GM03348 (cell line): ENCODE measurements at regions not wholly inside any gene's neighbourhood (a gene's known extent, or its start where the extent isn't known, plus 50 kb on each side); places are given as distances from the start of the nearest gene placed in this dataset.
"Not testable (repeated sequence)": the region's sequence is repeated elsewhere in the genome, so short reads cannot be mapped to it uniquely, and the experiment has no call there.

Experiments used
- DNase-seq: peaks from one replicate; pipeline ENCODE4 v3.0.0; 2012; ENCODE audit warnings: low spot score

DNA sequence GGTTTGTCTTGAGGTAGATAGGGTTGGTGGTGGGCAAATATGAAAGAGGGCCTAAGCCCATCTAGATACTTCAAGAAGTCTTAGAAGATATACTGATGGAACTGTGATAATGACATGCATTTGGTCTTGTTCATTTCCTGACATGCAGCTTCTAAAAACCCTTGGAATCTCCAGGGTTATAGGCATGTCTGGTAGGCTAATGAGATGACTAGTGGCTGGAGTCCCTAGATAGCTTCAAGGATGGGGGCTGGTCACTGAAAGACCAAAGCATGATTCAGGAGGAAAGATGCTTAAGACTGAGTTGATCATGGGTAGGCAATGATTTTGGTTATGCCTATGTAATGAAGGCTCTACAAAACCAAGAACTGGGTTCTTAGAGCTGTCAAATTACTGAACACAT lies 217.9 kb upstream of the MOCS1 start:
- no peak for DNase-seq

GRCh38 chr6:40148882-40149573 lies 214.8 kb upstream of the MOCS1 start:
- DNase-seq = no peak

DNA sequence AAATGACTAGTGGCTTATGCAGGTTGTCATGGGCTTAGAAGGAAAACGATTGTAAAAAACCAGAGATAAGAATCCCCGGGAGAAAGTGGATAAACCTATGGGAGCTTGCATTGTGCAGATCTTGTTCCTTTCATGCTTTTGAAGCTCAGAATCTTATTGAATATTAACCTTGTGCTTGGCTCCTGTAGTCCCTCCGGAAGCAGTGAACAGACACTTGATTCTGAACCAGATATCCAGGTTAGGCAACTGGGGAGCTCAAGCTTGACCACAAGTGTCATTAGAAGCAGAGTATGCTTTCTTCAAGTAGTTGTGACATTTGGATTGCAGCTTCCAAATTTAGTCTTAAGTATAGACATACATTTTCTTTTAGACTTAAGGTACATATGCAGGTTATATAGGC lies 212.6 kb upstream of the MOCS1 start:
- DNase-seq = no peak

DNA sequence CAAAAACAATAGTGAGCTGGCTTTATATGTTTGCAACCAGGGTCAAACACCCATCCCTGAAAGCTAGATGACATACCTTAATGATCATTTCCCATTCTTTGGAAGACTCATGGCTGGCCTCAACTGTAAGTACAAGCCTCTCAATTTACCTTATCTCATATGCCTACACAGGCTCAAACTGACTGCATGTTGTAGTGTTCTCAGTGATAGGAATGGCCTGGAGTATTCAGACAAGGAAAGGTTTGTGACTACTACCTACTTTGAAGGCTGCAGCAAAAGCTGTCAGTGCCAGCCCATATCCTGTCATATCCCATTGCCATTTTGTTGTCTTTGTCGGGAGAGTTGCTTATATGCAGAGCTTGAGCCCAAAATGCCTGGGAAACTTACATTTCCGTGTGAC lies 205.2 kb upstream of the MOCS1 start:
- no peak for DNase-seq

GRCh38 chr6:40138273-40138720 lies 204.0 kb upstream of the MOCS1 start:
- DNase-seq = no peak

- no peak for DNase-seq
Observed at GRCh38 chr6:40135491-40136072, 201.3 kb upstream of the MOCS1 start.

DNA sequence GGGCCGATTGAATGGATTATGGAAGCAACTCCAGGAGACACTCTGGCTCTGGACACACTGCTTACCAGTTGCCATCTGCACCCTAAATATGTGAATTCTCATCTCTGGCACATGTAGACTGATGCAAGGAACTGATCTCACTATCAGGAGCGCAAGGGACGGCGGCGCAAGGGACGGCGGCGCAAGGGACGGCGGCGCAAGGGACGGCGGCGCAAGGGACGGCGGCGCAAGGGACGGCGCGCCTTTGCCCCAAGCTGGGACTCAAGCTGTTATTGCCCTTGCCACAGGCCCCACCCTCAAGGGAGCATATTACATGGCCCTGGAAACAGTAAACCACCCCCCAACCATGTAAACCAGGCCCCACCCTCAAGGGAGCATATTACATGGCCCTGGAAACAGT lies 199.7 kb upstream of the MOCS1 start:
- DNase-seq = not testable (repeated sequence)

DNA sequence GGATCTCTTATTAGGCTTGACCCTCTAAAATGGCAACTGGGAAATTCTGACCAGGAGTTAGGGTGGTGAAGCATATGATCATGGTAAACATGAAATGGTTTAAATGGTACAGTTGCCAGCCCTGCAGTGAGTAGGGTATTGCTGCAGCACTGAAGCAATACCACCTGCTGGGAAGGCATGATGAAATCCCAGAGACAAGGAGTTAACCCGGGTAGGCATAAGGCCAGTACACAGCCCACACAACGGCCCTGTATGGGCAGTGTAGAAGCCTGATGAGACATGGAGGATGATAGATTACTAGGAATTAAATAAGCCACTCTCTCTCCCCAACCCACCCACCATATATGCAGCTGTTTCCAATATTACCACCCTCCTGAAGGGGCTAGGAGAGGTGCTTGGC lies 197.4 kb upstream of the MOCS1 start:
- DNase-seq = no peak

DNA sequence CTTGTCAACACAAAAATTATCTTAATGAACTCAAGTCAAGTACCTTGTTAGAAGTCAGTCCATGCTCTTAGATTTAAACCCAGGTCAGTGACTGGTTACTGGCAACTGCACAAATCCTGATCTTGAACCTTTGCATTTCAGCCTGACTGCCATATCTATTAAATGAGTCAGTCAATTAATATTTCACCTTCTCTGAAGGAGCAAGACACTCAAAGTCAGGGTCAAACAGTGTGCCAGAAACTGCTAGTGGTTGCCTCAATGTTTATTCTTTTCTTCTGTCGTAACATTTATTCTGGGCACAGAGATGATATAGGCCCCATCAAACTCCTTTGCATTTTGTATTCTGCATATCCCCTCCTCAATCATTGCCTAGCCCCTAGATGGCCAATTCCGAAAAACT lies 193.9 kb upstream of the MOCS1 start:
- no peak for DNase-seq

- DNase-seq = no peak
Observed at GRCh38 chr6:40125680-40126394, 191.6 kb upstream of the MOCS1 start.

GRCh38 chr6:40124924-40125323 lies 190.7 kb upstream of the MOCS1 start:
- no peak for DNase-seq

- no peak for DNase-seq
Observed at GRCh38 chr6:40116832-40117231, 182.6 kb upstream of the MOCS1 start.

DNA sequence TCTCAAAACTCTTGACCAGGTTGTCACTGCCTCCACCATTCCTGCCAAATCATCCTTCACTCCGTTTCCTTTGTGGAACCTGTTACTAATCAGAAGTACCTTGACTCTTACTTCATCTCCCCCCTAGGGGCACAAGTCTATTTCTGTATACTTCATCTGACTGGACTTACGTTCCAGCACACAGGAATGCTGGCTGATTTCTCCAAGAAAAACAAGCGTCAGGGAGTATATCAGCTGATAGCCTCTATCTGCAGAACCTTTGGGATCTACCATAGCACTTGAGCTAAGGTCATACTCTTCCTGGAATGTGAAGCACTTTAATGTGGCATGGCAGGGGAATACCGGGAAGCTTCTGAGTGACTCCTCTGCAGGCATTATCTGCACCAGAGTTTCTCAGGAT lies 178.1 kb upstream of the MOCS1 start:
- no peak for DNase-seq

GRCh38 chr6:40108736-40109135 lies 174.5 kb upstream of the MOCS1 start:
- DNase-seq = no peak

DNA sequence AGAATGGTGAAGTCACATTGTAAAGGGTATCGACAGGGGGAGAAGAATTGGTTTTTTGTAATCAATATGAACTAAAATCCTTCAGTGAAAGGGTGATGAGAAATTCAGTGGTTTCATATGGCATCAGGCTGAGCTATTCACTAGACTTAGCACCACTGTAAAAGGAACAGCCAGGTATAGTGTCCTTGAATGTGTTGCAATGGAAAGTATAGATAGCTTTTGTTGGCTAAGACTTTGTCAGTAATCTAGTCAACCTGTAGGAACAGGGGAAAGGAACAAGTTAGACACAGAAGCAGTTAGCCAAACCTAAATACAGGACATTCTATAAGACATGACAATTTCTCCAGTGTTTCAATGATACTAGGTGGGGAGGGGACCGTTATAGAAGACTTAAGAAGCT lies 172.6 kb upstream of the MOCS1 start:
- DNase-seq = no peak

DNA sequence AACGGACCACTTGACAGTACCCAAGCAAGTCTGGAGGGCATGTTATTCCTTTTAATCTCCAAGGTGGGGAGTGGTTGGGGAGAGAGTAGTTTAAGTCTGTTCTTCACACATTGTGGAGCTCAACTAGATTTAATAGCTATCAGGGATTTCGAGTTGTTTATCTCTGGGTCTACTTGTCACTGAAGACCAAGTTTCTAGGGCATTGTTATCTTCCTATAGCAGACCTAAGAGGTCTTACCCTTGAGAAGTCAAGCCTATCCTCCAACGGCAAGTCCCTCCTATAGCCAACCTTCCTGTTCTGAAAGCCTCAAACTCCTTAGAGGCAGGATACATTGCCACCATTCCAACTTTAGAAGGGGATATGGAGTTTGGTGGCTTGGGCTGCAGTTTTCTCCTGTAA lies 164.5 kb upstream of the MOCS1 start:
- no peak for DNase-seq

DNA sequence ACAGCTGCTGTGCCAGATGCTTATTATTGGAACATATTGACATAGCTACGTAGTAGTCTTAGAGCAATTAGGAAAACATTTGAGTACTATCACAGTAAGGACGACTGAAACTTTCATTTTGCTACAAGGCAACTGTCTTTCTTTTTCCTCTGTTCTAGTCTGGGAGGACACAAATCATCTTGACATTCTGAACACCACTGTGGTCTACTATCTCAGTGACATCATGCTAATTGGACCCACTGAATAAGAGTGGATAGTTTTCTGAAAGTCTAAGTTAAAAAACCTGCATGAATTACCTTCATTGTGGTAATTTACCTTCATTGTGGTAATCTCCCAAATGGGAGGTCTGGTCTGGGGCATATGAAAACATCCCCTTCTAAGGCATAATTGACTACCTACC lies 163.3 kb upstream of the MOCS1 start:
- DNase-seq = no peak

- DNase-seq = no peak
Observed at GRCh38 chr6:40083141-40083920, 149.1 kb upstream of the MOCS1 start.

GRCh38 chr6:40082278-40083043 lies 148.2 kb upstream of the MOCS1 start:
- no peak for DNase-seq

GRCh38 chr6:40077736-40078135 lies 143.5 kb upstream of the MOCS1 start:
- no peak for DNase-seq

GRCh38 chr6:40077315-40077714 lies 143.1 kb upstream of the MOCS1 start:
- DNase-seq = no peak

GRCh38 chr6:40075056-40075590 lies 140.9 kb upstream of the MOCS1 start:
- DNase-seq = no peak
